ENCODE measurements at regions not wholly inside any gene's neighbourhood (a gene's known extent, or its start where the extent isn't known, plus 50 kb on each side); places are given as distances from the start of the nearest gene placed in this dataset.

- BruUV-seq (replicated peaks) = no TSS peak
- H3K27ac Mint-ChIP-seq (ENCODE audit: unreplicated experiment) = no peak overlapping the region
- TF ChIP-seq CTCF (IDR thresholded peaks at IDR 0.05; ENCODE audit: insufficient read depth in 1 of 2, low read depth in 1 of 2, low read length in 1 of 2, severe bottlenecking in 1 of 2, unreplicated experiment in 1 of 2) = no peak
- no peaks in the 10 kb centered on the region for H3K9me3 Mint-ChIP-seq (ENCODE audit: unreplicated experiment)
- H3K4me1 ChIP-seq = no peaks in the 10 kb centered on the region
- H3K36me3 ChIP-seq (ENCODE audit: control insufficient read depth, insufficient read depth, low read length) = no peaks in the 10 kb centered on the region
- H3K27me3 ChIP-seq (replicated peaks; ENCODE audit: control insufficient read depth, insufficient read depth, low read length) = no peaks in the 10 kb centered on the region
- H3K4me1 Mint-ChIP-seq (ENCODE audit: low read depth, unreplicated experiment) = no peaks in the 10 kb centered on the region
- intact Hi-C loops (cut with micrococcal nuclease; ENCODE audit: unreplicated experiment) = no loop called here
- H3K27me3 Mint-ChIP-seq (ENCODE audit: insufficient read depth, unreplicated experiment) = peaks cover 5% of the 10 kb centered on the region
- H3K36me3 Mint-ChIP-seq (ENCODE audit: insufficient read depth, unreplicated experiment) = peaks cover 5% of the 10 kb centered on the region
- H3K4me3 ChIP-seq (ENCODE audit: low read depth, low read length) = no peak overlapping the region
- DNase-seq = no peak
- POLR2A ChIA-PET = no interaction called here
- no peaks in the 10 kb centered on the region for H3K9me3 ChIP-seq
- H3K4me3 Mint-ChIP-seq (ENCODE audit: unreplicated experiment) = no peak overlapping the region
- CTCF ChIA-PET = no interaction called here
These were observed 219.3 kb upstream of the COL8A1 start for GRCh38 chr3:99419116-99419515.

- no peaks in the 10 kb centered on the region for H3K9me3 ChIP-seq
- no peaks in the 10 kb centered on the region for H3K4me1 Mint-ChIP-seq (ENCODE audit: low read depth, unreplicated experiment)
- peaks cover 5% of the 10 kb centered on the region for H3K27me3 Mint-ChIP-seq (ENCODE audit: insufficient read depth, unreplicated experiment)
- no peaks in the 10 kb centered on the region for H3K4me1 ChIP-seq
- DNase-seq = no peak
- H3K9me3 Mint-ChIP-seq (ENCODE audit: unreplicated experiment) = no peaks in the 10 kb centered on the region
- H3K36me3 ChIP-seq (ENCODE audit: control insufficient read depth, insufficient read depth, low read length) = no peaks in the 10 kb centered on the region
- H3K27ac Mint-ChIP-seq (ENCODE audit: unreplicated experiment) = no peak overlapping the region
- ChIA-PET CTCF (no interaction called here), POLR2A (no interaction called here)
- TF ChIP-seq CTCF (IDR thresholded peaks at IDR 0.05; ENCODE audit: insufficient read depth in 1 of 2, low read depth in 1 of 2, low read length in 1 of 2, severe bottlenecking in 1 of 2, unreplicated experiment in 1 of 2) = no peak
- intact Hi-C loops (cut with micrococcal nuclease; ENCODE audit: unreplicated experiment) = no loop called here
- no peaks in the 10 kb centered on the region for H3K27me3 ChIP-seq (replicated peaks; ENCODE audit: control insufficient read depth, insufficient read depth, low read length)
- H3K36me3 Mint-ChIP-seq (ENCODE audit: insufficient read depth, unreplicated experiment) = peaks cover 5% of the 10 kb centered on the region
- no peak overlapping the region for H3K4me3 Mint-ChIP-seq (ENCODE audit: unreplicated experiment)
- no peak overlapping the region for H3K4me3 ChIP-seq (ENCODE audit: low read depth, low read length)
- BruUV-seq (replicated peaks) = no TSS peak
These were observed 219.7 kb upstream of the COL8A1 start for GRCh38 chr3:99418709-99419108.

GRCh38 chr3:99418209-99418635 is 220.2 kb upstream of the COL8A1 start:
- Mint-ChIP-seq H3K9me3 (ENCODE audit: unreplicated experiment) (no peaks in the 10 kb centered on the region), H3K27ac (ENCODE audit: unreplicated experiment) (no peak overlapping the region), H3K36me3 (ENCODE audit: insufficient read depth, unreplicated experiment) (peaks cover 5% of the 10 kb centered on the region), H3K4me3 (ENCODE audit: unreplicated experiment) (no peak overlapping the region), H3K27me3 (ENCODE audit: insufficient read depth, unreplicated experiment) (peaks cover 5% of the 10 kb centered on the region), H3K4me1 (ENCODE audit: low read depth, unreplicated experiment) (no peaks in the 10 kb centered on the region)
- intact Hi-C loops (cut with micrococcal nuclease; ENCODE audit: unreplicated experiment) = no loop called here
- TF ChIP-seq CTCF (IDR thresholded peaks at IDR 0.05; ENCODE audit: insufficient read depth in 1 of 2, low read depth in 1 of 2, low read length in 1 of 2, severe bottlenecking in 1 of 2, unreplicated experiment in 1 of 2) = no peak
- H3K27me3 ChIP-seq (replicated peaks; ENCODE audit: control insufficient read depth, insufficient read depth, low read length) = no peaks in the 10 kb centered on the region
- H3K4me3 ChIP-seq (ENCODE audit: low read depth, low read length) = no peak overlapping the region
- no TSS peak for BruUV-seq (replicated peaks)
- ChIA-PET CTCF (no interaction called here), POLR2A (no interaction called here)
- DNase-seq = no peak
- no peaks in the 10 kb centered on the region for H3K9me3 ChIP-seq
- H3K4me1 ChIP-seq = no peaks in the 10 kb centered on the region
- no peaks in the 10 kb centered on the region for H3K36me3 ChIP-seq (ENCODE audit: control insufficient read depth, insufficient read depth, low read length)

All from Caco-2 (cell line).